ENCODE measurements at regions not wholly inside any gene's neighbourhood (a gene's known extent, or its start where the extent isn't known, plus 50 kb on each side); places are given as distances from the start of the nearest gene placed in this dataset.

- H3K36me3 ChIP-seq (ENCODE audit: insufficient read depth, low read length) = no peaks in the 10 kb centered on the region
- no peaks in the 10 kb centered on the region for H3K4me1 ChIP-seq (ENCODE audit: insufficient read depth, low read length, poor library complexity, severe bottlenecking)
- no peaks in the 10 kb centered on the region for H3K9me3 ChIP-seq (ENCODE audit: insufficient read depth, low read depth, low read length)
- H3K9ac ChIP-seq (ENCODE audit: low read depth, low read length, poor library complexity, severe bottlenecking) = no peak overlapping the region
- H3K9me2 ChIP-seq (replicated peaks; ENCODE audit: low read depth, low read length) = no peaks in the 10 kb centered on the region
- H3K27me3 ChIP-seq (ENCODE audit: insufficient read depth, low read length, poor library complexity, severe bottlenecking) = no peaks in the 10 kb centered on the region
- no peak overlapping the region for H2AFZ ChIP-seq (ENCODE audit: low read length)
- no peaks in the 10 kb centered on the region for H3F3A ChIP-seq (ENCODE audit: low read depth)
- no peak overlapping the region for H3K4me2 ChIP-seq (ENCODE audit: low read depth, low read length, poor library complexity, severe bottlenecking)
- TF ChIP-seq CTCF (conservative IDR thresholded peaks at IDR 0.05; ENCODE audit: low read length) (no peak), EZH2phosphoT487 (IDR thresholded peaks at IDR 0.05; ENCODE audit: borderline replicate concordance) (no peak)
- H3K4me3 ChIP-seq (ENCODE audit: low read length, poor library complexity, severe bottlenecking) = no peak overlapping the region
- H3K79me2 ChIP-seq (ENCODE audit: insufficient read depth, low read length) = no peaks in the 10 kb centered on the region
- no peaks in the 10 kb centered on the region for H4K20me1 ChIP-seq (ENCODE audit: insufficient read depth, low read length, poor library complexity, severe bottlenecking)
These were observed 107.7 kb upstream of the C1QTNF9B start for GRCh38 chr13:24004971-24005370.

- Histone ChIP-seq H4K20me1 (ENCODE audit: insufficient read depth, low read length, poor library complexity, severe bottlenecking) (no peaks in the 10 kb centered on the region), H3K9me2 (replicated peaks; ENCODE audit: low read depth, low read length) (no peaks in the 10 kb centered on the region), H3K4me2 (ENCODE audit: low read depth, low read length, poor library complexity, severe bottlenecking) (no peak overlapping the region), H3F3A (ENCODE audit: low read depth) (no peaks in the 10 kb centered on the region), H3K27me3 (ENCODE audit: insufficient read depth, low read length, poor library complexity, severe bottlenecking) (no peaks in the 10 kb centered on the region), H3K9ac (ENCODE audit: low read depth, low read length, poor library complexity, severe bottlenecking) (no peak overlapping the region), H3K36me3 (ENCODE audit: insufficient read depth, low read length) (no peaks in the 10 kb centered on the region), H3K4me1 (ENCODE audit: insufficient read depth, low read length, poor library complexity, severe bottlenecking) (no peaks in the 10 kb centered on the region), H3K79me2 (ENCODE audit: insufficient read depth, low read length) (no peaks in the 10 kb centered on the region), H3K9me3 (ENCODE audit: insufficient read depth, low read depth, low read length) (no peaks in the 10 kb centered on the region), H2AFZ (ENCODE audit: low read length) (no peak overlapping the region), H3K4me3 (ENCODE audit: low read length, poor library complexity, severe bottlenecking) (no peak overlapping the region)
- TF ChIP-seq EZH2phosphoT487 (IDR thresholded peaks at IDR 0.05; ENCODE audit: borderline replicate concordance) (no peak), CTCF (conservative IDR thresholded peaks at IDR 0.05; ENCODE audit: low read length) (no peak)
These were observed 108.5 kb upstream of the C1QTNF9B start for GRCh38 chr13:24005755-24006281.

GRCh38 chr13:24006520-24007248, 109.4 kb upstream of the C1QTNF9B start:
- H3K9ac ChIP-seq (ENCODE audit: low read depth, low read length, poor library complexity, severe bottlenecking) = no peak overlapping the region
- H3K4me2 ChIP-seq (ENCODE audit: low read depth, low read length, poor library complexity, severe bottlenecking) = no peak overlapping the region
- no peaks in the 10 kb centered on the region for H3F3A ChIP-seq (ENCODE audit: low read depth)
- H3K36me3 ChIP-seq (ENCODE audit: insufficient read depth, low read length) = no peaks in the 10 kb centered on the region
- H3K4me3 ChIP-seq (ENCODE audit: low read length, poor library complexity, severe bottlenecking) = no peak overlapping the region
- no peaks in the 10 kb centered on the region for H3K4me1 ChIP-seq (ENCODE audit: insufficient read depth, low read length, poor library complexity, severe bottlenecking)
- H3K9me2 ChIP-seq (replicated peaks; ENCODE audit: low read depth, low read length) = no peaks in the 10 kb centered on the region
- H2AFZ ChIP-seq (ENCODE audit: low read length) = no peak overlapping the region
- TF ChIP-seq EZH2phosphoT487 (IDR thresholded peaks at IDR 0.05; ENCODE audit: borderline replicate concordance) (no peak), CTCF (conservative IDR thresholded peaks at IDR 0.05; ENCODE audit: low read length) (no peak)
- H3K27me3 ChIP-seq (ENCODE audit: insufficient read depth, low read length, poor library complexity, severe bottlenecking) = no peaks in the 10 kb centered on the region
- no peaks in the 10 kb centered on the region for H3K9me3 ChIP-seq (ENCODE audit: insufficient read depth, low read depth, low read length)
- H4K20me1 ChIP-seq (ENCODE audit: insufficient read depth, low read length, poor library complexity, severe bottlenecking) = no peaks in the 10 kb centered on the region
- H3K79me2 ChIP-seq (ENCODE audit: insufficient read depth, low read length) = no peaks in the 10 kb centered on the region

Measured in Loucy (cell line).